Smooth muscle cell (in vitro differentiated cells): ENCODE measurements at regions not wholly inside any gene's neighbourhood (a gene's known extent, or its start where the extent isn't known, plus 50 kb on each side); places are given as distances from the start of the nearest gene placed in this dataset.

Experiments
- DNase-seq: peaks from one replicate; lab custom pipeline; 2025; ENCODE audit not compliant: unreplicated experiment; lab: John Stamatoyannopoulos, UW
- H2AFZ ChIP-seq: fragments of 200-600 bp; sonication (generic); 2 replicates; pipeline ENCODE4 v1.6.0; 2016; ENCODE audit warnings: antibody characterized with exemption, low read depth, mild to moderate bottlenecking
- H3F3A ChIP-seq: fragments of 200-600 bp; sonication (generic); 2 replicates; pipeline ENCODE4 v1.6.0; 2017; ENCODE audit warnings: antibody characterized with exemption, low read depth
- H3K27ac ChIP-seq: fragments of 200-600 bp; sonication (generic); 2 replicates; pipeline ENCODE4 v1.5.1; 2016; ENCODE audit warnings: low read depth, mild to moderate bottlenecking
- H3K27me3 ChIP-seq: fragments of 200-600 bp; sonication (generic); 2 replicates; pipeline ENCODE4 v1.6.1; 2016; ENCODE audit warnings: low read depth, mild to moderate bottlenecking
- H3K36me3 ChIP-seq: fragments of 200-600 bp; sonication (generic); 2 replicates; pipeline ENCODE4 v1.5.1; 2016; ENCODE audit warnings: low read depth
- H3K4me1 ChIP-seq: fragments of 200-600 bp; sonication (generic); 2 replicates; pipeline ENCODE4 v1.5.1; 2016; ENCODE audit warnings: low read depth
- H3K4me2 ChIP-seq: fragments of 200-600 bp; sonication (generic); 2 replicates; pipeline ENCODE4 v1.6.0; 2016; ENCODE audit warnings: mild to moderate bottlenecking
- H3K4me3 ChIP-seq: fragments of 200-600 bp; sonication (generic); 2 replicates; pipeline ENCODE4 v1.5.1; 2016; ENCODE audit warnings: mild to moderate bottlenecking
- H3K79me2 ChIP-seq: fragments of 200-600 bp; sonication (generic); 2 replicates; pipeline ENCODE4 v1.6.0; 2016; ENCODE audit warnings: low read depth, mild to moderate bottlenecking
- H3K9ac ChIP-seq: fragments of 200-600 bp; sonication (generic); 2 replicates; pipeline ENCODE4 v1.6.0; 2016; ENCODE audit warnings: low read depth
- H3K9me3 ChIP-seq: fragments of 200-600 bp; sonication (generic); replicated peaks from 2 replicates; pipeline ENCODE4 v1.5.1; 2016; ENCODE audit warnings: low read depth
- H4K20me1 ChIP-seq: fragments of 200-600 bp; sonication (generic); 2 replicates; pipeline ENCODE4 v1.6.0; 2016; ENCODE audit warnings: low read depth
- WGBS: methylation state at CpG from one replicate; pipeline ENCODE4 v1.1.7; 2016; ENCODE audit warnings: low lambda C conversion rate; 5-methylcytosine and 5-hydroxymethylcytosine counted together
- TF ChIP-seq, protein P1 (sequence below): fragments of 200-600 bp; sonication (generic); IDR thresholded peaks from 2 replicates; pipeline ENCODE4 v1.5.1; 2017; ENCODE audit warnings: borderline replicate concordance, mild to moderate bottlenecking, antibody characterized with exemption; ENCODE audit not compliant: insufficient read depth, poor library complexity, severe bottlenecking

DNA sequence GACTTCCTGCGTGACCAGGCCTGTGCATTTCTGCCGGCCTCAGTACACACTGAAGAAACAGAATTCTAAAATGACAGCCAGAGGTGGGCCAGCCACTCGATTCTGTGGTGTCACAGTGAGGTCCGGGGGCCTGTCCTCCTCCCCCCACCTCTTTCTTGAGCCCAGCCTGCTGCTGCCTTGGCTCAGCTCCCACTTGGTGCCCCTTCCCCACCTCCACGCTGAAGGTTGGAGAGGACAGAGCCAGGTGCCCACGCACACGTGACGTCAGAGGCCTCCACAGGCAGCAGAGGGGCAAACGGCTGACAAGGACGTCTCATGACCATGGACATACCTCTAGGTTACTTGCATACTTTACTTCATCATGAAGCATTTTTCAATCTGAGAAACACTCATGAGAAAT is 78.0 kb upstream of the SHANK2 start:
- no peaks in the 10 kb centered on the region for H3F3A ChIP-seq
- no peak overlapping the region for H3K27ac ChIP-seq
- H3K4me2 ChIP-seq: no peak overlapping the region
- no peaks in the 10 kb centered on the region for H3K36me3 ChIP-seq
- H3K4me1 ChIP-seq: no peaks in the 10 kb centered on the region
- 87% methylated on average over 10 of the region's 10 CpGs for WGBS
- DNase-seq: no peak
- H3K9ac ChIP-seq: no peak overlapping the region
- no peaks in the 10 kb centered on the region for H3K9me3 ChIP-seq
- H3K79me2 ChIP-seq: no peaks in the 10 kb centered on the region
- TF ChIP-seq, protein P1, sequence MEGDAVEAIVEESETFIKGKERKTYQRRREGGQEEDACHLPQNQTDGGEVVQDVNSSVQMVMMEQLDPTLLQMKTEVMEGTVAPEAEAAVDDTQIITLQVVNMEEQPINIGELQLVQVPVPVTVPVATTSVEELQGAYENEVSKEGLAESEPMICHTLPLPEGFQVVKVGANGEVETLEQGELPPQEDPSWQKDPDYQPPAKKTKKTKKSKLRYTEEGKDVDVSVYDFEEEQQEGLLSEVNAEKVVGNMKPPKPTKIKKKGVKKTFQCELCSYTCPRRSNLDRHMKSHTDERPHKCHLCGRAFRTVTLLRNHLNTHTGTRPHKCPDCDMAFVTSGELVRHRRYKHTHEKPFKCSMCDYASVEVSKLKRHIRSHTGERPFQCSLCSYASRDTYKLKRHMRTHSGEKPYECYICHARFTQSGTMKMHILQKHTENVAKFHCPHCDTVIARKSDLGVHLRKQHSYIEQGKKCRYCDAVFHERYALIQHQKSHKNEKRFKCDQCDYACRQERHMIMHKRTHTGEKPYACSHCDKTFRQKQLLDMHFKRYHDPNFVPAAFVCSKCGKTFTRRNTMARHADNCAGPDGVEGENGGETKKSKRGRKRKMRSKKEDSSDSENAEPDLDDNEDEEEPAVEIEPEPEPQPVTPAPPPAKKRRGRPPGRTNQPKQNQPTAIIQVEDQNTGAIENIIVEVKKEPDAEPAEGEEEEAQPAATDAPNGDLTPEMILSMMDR: no peak
- H3K27me3 ChIP-seq: no peaks in the 10 kb centered on the region
- no peaks in the 10 kb centered on the region for H4K20me1 ChIP-seq
- no peak overlapping the region for H3K4me3 ChIP-seq
- H2AFZ ChIP-seq: no peak overlapping the region

DNA sequence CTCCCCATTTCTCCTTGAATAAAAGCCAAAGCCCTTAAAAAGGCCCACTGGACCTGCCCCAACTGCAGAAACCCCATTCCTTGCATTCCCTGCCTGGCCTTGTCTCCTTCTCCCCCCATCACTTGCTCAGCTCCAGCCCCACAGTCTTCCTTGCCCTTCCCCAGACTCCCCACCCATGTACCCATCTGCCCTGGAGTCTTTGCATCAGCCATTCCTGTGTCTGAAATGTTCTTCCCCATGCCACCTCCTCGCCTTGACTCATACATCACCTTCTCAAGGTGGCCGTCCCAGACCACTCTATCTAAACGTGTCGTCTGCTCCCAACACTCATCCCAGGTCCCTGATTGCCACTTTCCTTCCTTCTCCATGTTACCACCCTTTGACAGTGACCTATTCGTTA is 77.4 kb upstream of the SHANK2 start:
- H3K9me3 ChIP-seq: no peaks in the 10 kb centered on the region
- WGBS: 86% methylated on average over 5 of the region's 5 CpGs
- TF ChIP-seq, protein P1: no peak

DNA sequence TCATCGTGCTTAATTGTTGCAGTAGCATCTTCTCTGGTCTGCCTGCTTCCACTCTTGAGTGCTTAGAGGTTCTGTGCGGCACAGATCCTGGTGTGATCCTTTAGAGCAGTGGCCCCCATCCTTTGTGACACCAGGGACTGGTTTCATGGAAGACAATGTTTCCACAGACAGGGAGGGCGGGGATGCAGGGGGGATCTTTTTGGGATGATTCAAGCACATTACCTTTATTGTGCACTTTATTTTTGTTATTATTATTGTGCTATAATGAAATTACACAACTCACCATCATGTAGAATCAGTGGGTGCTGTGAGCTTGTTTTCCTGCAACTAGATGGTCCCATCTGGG is 76.8 kb upstream of the SHANK2 start:
- no peaks in the 10 kb centered on the region for H3K27me3 ChIP-seq
- 89% methylated on average over 3 of the region's 3 CpGs for WGBS
- no peaks in the 10 kb centered on the region for H4K20me1 ChIP-seq

More for the DNA sequence above, 77.4 kb upstream of the SHANK2 start:
- Histone ChIP-seq H3K4me2 (no peak overlapping the region), H3K36me3 (no peaks in the 10 kb centered on the region), H4K20me1 (no peaks in the 10 kb centered on the region), H3K4me1 (no peaks in the 10 kb centered on the region), H3K27ac (no peak overlapping the region), H3F3A (no peaks in the 10 kb centered on the region), H3K4me3 (no peak overlapping the region), H2AFZ (no peak overlapping the region), H3K9ac (no peak overlapping the region), H3K27me3 (no peaks in the 10 kb centered on the region), H3K79me2 (no peaks in the 10 kb centered on the region)
- no peak for DNase-seq

More for the DNA sequence above, 76.8 kb upstream of the SHANK2 start:
- H3F3A ChIP-seq: no peaks in the 10 kb centered on the region
- H3K9me3 ChIP-seq: no peaks in the 10 kb centered on the region
- no peaks in the 10 kb centered on the region for H3K4me1 ChIP-seq
- no peak overlapping the region for H3K4me3 ChIP-seq
- H3K9ac ChIP-seq: no peak overlapping the region
- H3K79me2 ChIP-seq: no peaks in the 10 kb centered on the region
- no peak for DNase-seq
- H3K27ac ChIP-seq: no peak overlapping the region
- H2AFZ ChIP-seq: no peak overlapping the region
- TF ChIP-seq, protein P1: no peak
- no peaks in the 10 kb centered on the region for H3K36me3 ChIP-seq
- H3K4me2 ChIP-seq: no peak overlapping the region
